ENCODE measurements at regions not wholly inside any gene's neighbourhood (a gene's known extent, or its start where the extent isn't known, plus 50 kb on each side); places are given as distances from the start of the nearest gene placed in this dataset.

DNA sequence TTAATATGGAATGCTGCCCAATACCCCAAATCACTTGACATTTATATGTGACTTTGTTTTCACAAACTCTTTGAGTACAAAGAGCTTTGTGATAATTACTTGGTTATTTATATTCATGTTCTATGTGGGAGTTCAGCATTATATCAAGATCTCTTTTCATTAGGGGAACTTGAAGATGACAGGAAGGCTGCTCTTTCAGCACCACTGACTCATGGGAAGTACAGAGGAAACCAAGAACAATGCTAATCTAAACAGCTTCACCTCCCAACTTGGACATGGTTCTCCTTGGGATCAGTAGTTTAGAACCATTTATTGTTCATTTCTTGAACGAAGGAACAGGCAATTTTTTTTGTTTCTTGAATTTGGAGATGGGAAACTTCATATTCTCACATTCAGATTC lies 184.0 kb upstream of the AFF2 start:
- no peaks in the 10 kb centered on the region for H3K4me1 ChIP-seq
- TF ChIP-seq CTCF (IDR thresholded peaks at IDR 0.05): no peak
- TF ChIP-seq POLR2AphosphoS5 (IDR thresholded peaks at IDR 0.05): no peak
- no peak for TF ChIP-seq EP300 (IDR thresholded peaks at IDR 0.05)
- no peak for TF ChIP-seq POLR2A (IDR thresholded peaks at IDR 0.05; ENCODE audit: low read depth)
- no peaks in the 10 kb centered on the region for H3K36me3 ChIP-seq
- H3K4me3 ChIP-seq: no peak overlapping the region
- WGBS: 37% methylated on average over 1 of the region's 1 CpG
- no peaks in the 10 kb centered on the region for H3K27me3 ChIP-seq
- intact Hi-C loops (cut with DNase I): no loop called here
- no peak for DNase-seq (ENCODE audit: extremely low spot score)
- no peaks in the 10 kb centered on the region for H3K9me3 ChIP-seq
- H3K27ac ChIP-seq (replicated peaks in 1 of 4): no peak overlapping the region

- Histone ChIP-seq H3K9me3 (peaks cover 0 to 13% (median 0%) of the 10 kb centered on the region in 4 donors), H3K27me3 (no peaks in the 10 kb centered on the region), H3K27ac (replicated peaks in 1 of 4) (no peak overlapping the region), H3K36me3 (no peaks in the 10 kb centered on the region), H3K4me3 (no peak overlapping the region), H3K4me1 (no peaks in the 10 kb centered on the region)
- TF ChIP-seq POLR2A (IDR thresholded peaks at IDR 0.05; ENCODE audit: low read depth) (no peak), CTCF (IDR thresholded peaks at IDR 0.05) (no peak), POLR2AphosphoS5 (IDR thresholded peaks at IDR 0.05) (no peak), EP300 (IDR thresholded peaks at IDR 0.05) (no peak)
- intact Hi-C loops (cut with DNase I): no loop called here
- 73% methylated on average over 2 of the region's 2 CpGs for WGBS
- no peak for DNase-seq (ENCODE audit: extremely low spot score)
These were observed 177.5 kb upstream of the AFF2 start for GRCh38 chrX:148322906-148323305.

DNA sequence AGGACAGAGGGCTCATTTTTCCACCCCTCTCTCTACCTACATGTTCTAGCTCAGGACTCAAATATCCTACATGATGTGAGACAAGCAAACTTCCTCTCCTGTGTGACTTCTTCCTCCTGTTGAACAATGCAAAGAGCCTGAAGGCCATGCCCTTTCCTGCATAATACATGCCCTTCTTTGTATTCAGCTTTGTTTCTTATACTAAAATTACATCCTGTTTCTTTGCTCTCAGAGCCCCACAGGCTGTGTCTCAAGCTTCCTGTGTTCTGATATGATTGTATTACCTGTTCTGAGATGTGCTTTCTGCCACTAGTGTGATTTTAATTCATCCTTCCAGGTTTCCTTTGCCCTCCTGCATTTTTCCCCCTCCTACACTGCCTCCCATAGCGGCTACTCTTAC lies 166.4 kb upstream of the AFF2 start:
- TF ChIP-seq POLR2A (IDR thresholded peaks at IDR 0.05; ENCODE audit: low read depth): no peak
- no peak for TF ChIP-seq EP300 (IDR thresholded peaks at IDR 0.05)
- TF ChIP-seq POLR2AphosphoS5 (IDR thresholded peaks at IDR 0.05): no peak
- no peak for TF ChIP-seq CTCF (IDR thresholded peaks at IDR 0.05)
- Histone ChIP-seq H3K4me3 (no peak overlapping the region), H3K27ac (replicated peaks in 1 of 4) (no peak overlapping the region)

GRCh38 chrX:148337873-148338272 lies 162.5 kb upstream of the AFF2 start:
- TF ChIP-seq CTCF (IDR thresholded peaks at IDR 0.05) (no peak), EP300 (IDR thresholded peaks at IDR 0.05) (no peak), POLR2AphosphoS5 (IDR thresholded peaks at IDR 0.05) (no peak), POLR2A (IDR thresholded peaks at IDR 0.05; ENCODE audit: low read depth) (no peak)
- intact Hi-C loops (cut with DNase I): no loop called here
- H3K27me3 ChIP-seq: no peaks in the 10 kb centered on the region
- H3K4me1 ChIP-seq: no peaks in the 10 kb centered on the region
- WGBS: 79% methylated on average over 3 of the region's 4 CpGs
- no peak for DNase-seq (ENCODE audit: extremely low spot score)
- no peak overlapping the region for H3K4me3 ChIP-seq
- no peaks in the 10 kb centered on the region for H3K36me3 ChIP-seq
- no peak overlapping the region for H3K27ac ChIP-seq (replicated peaks in 1 of 4)
- H3K9me3 ChIP-seq: no peaks in the 10 kb centered on the region

More for the DNA sequence above, 166.4 kb upstream of the AFF2 start:
- no peak for DNase-seq (ENCODE audit: extremely low spot score)
- intact Hi-C loops (cut with DNase I): no loop called here
- 83% methylated on average over 1 of the region's 1 CpG for WGBS
- no peaks in the 10 kb centered on the region for H3K9me3 ChIP-seq
- H3K36me3 ChIP-seq: no peaks in the 10 kb centered on the region
- no peaks in the 10 kb centered on the region for H3K27me3 ChIP-seq
- no peaks in the 10 kb centered on the region for H3K4me1 ChIP-seq

DNA sequence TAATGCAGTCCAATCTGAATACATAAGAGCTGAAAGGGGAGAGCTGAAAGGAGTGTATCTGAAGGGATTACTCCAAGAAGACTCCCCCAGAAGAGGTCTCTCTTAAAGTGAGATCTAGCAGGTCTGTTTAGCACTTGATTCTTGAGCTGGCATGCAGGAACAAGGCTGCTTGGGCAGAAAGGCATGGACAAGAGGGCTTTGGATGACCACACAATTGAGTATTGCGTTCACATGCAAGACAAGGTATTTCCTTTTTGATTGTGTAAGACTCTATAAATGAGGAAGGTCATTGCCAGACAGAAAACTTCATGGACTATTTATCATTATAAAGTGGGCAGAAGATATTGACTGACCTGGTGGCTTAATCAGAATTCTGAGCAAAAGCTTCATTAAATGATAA lies 145.5 kb upstream of the AFF2 start:
- H3K27me3 ChIP-seq: no peaks in the 10 kb centered on the region
- no peaks in the 10 kb centered on the region for H3K9me3 ChIP-seq
- TF ChIP-seq CTCF (IDR thresholded peaks at IDR 0.05) (no peak), POLR2AphosphoS5 (IDR thresholded peaks at IDR 0.05) (no peak), EP300 (IDR thresholded peaks at IDR 0.05) (no peak), POLR2A (IDR thresholded peaks at IDR 0.05; ENCODE audit: low read depth) (no peak)
- 53% methylated on average over 1 of the region's 1 CpG for WGBS
- no peak overlapping the region for H3K27ac ChIP-seq (replicated peaks in 1 of 4)
- no peak overlapping the region for H3K4me3 ChIP-seq
- DNase-seq (ENCODE audit: extremely low spot score): no peak
- no peaks in the 10 kb centered on the region for H3K4me1 ChIP-seq
- H3K36me3 ChIP-seq: no peaks in the 10 kb centered on the region
- intact Hi-C loops (cut with DNase I): no loop called here
